GM12878 (cell line): ENCODE measurements at regions not wholly inside any gene's neighbourhood (a gene's known extent, or its start where the extent isn't known, plus 50 kb on each side); places are given as distances from the start of the nearest gene placed in this dataset.

Source experiments
- ATAC-seq: fragments of 200-7000 bp; cut with Tn5 transposase; 3 replicates; pipeline ENCODE4 v1.9.1; 2020; ENCODE audit warnings: mild to moderate bottlenecking, moderate library complexity
- BruUV-seq: library from RNA; stranded (reverse); fragments of 400-500 nt; replicated peaks from 2 replicates; lab custom pipeline; 2021; lab: Mats Ljungman, UMichigan
- CTCF ChIA-PET: fragments of 300-600 bp; sonication (Branson Sonifier 250); formaldehyde crosslinking; extraction: SDS; loops from one replicate; lab custom pipeline; 2021; ENCODE audit warnings: inconsistent platforms; lab: Yijun Ruan, JAX
- POLR2A ChIA-PET: fragments of 350-600 bp; formaldehyde crosslinking; extraction: SDS; loops from one replicate; lab custom pipeline; 2021; ENCODE audit warnings: inconsistent platforms; lab: Charles Lee
- RAD21 ChIA-PET: fragments of 300-600 bp; sonication (Branson Sonifier 250); formaldehyde crosslinking; loops from one replicate; lab custom pipeline; 2023; ENCODE audit warnings: antibody characterized with exemption; ENCODE audit not compliant: unreplicated experiment; lab: Charles Lee
- SMC1A ChIA-PET: fragments of 300-600 bp; sonication (Branson Sonifier 250); formaldehyde crosslinking; loops from one replicate; lab custom pipeline; 2023; ENCODE audit not compliant: unreplicated experiment, uncharacterized antibody; lab: Charles Lee
- DNase-seq: peaks from one replicate; pipeline ENCODE4 v3.0.0-alpha.2; 2011; ENCODE audit warnings: low read depth, low spot score
- FAIRE-seq: peaks from 3 replicates; lab custom pipeline; 2011; peaks lifted over from hg19 to GRCh38; lab: Jason Lieb, UNC
- H2AFZ ChIP-seq: 2 replicates; pipeline ENCODE4 v1.6.0; 2011; ENCODE audit warnings: low read depth, low read length, control low read depth; ENCODE audit not compliant: control insufficient read depth
- H3K27ac ChIP-seq: 2 replicates; pipeline ENCODE4 v1.5.1; 2011; ENCODE audit warnings: control low read depth; ENCODE audit not compliant: control insufficient read depth, insufficient read depth
- H3K27me3 ChIP-seq, 2 experiments: replicated peaks in 1 of 2; 2 replicates each; pipeline versions ENCODE4 v1.6.0 to v1.6.1; 2011; ENCODE audit warnings: low read length in 1 of 2; ENCODE audit not compliant: control insufficient read depth in 2 of 2, insufficient read depth in 2 of 2
- H3K36me3 ChIP-seq, 2 experiments: 2 replicates each; pipeline ENCODE4 v1.5.1; 2011; ENCODE audit warnings: low read length in 1 of 2; ENCODE audit not compliant: control insufficient read depth in 2 of 2, insufficient read depth in 2 of 2
- H3K4me1 ChIP-seq: 2 replicates; pipeline ENCODE4 v1.6.1; 2011; ENCODE audit warnings: mild to moderate bottlenecking, low read length, moderate library complexity, mixed read lengths; ENCODE audit not compliant: control insufficient read depth, insufficient read depth
- H3K4me2 ChIP-seq: 2 replicates; pipeline ENCODE4 v1.6.0; 2011; ENCODE audit warnings: control low read depth; ENCODE audit not compliant: control insufficient read depth, insufficient read depth
- H3K4me3 ChIP-seq: fragments of 200-600 bp; sonication (generic); 2 replicates; pipeline ENCODE4 v1.5.1; 2016
- H3K79me2 ChIP-seq: 2 replicates; pipeline ENCODE4 v1.6.0; 2011; ENCODE audit warnings: low read length; ENCODE audit not compliant: control insufficient read depth, insufficient read depth
- H3K9ac ChIP-seq: 2 replicates; pipeline ENCODE4 v1.8.0; 2011; ENCODE audit warnings: low read length, control low read depth, mixed read lengths; ENCODE audit not compliant: control insufficient read depth, insufficient read depth
- H3K9me3 ChIP-seq: replicated peaks from 3 replicates; pipeline ENCODE4 v1.5.1; 2011; ENCODE audit warnings: mild to moderate bottlenecking, low read length; ENCODE audit not compliant: control insufficient read depth, insufficient read depth
- H4K20me1 ChIP-seq: 2 replicates; pipeline ENCODE4 v1.6.0; 2011; ENCODE audit not compliant: control insufficient read depth, insufficient read depth
- CHD2 ChIP-seq: IDR thresholded peaks from 2 replicates; pipeline ENCODE4 v1.6.1; 2011; ENCODE audit warnings: low read depth, low read length, improper control_type of control experiment, borderline replicate concordance
- E2F8 ChIP-seq: fragments of 450-650 bp; IDR thresholded peaks from 2 replicates; pipeline ENCODE4 v1.6.1; 2018; ENCODE audit warnings: mild to moderate bottlenecking, low read depth, moderate library complexity; ENCODE audit not compliant: partially characterized antibody
- FOS ChIP-seq: IDR thresholded peaks from 3 replicates; pipeline ENCODE4 v1.6.1; 2011; ENCODE audit warnings: borderline replicate concordance; ENCODE audit not compliant: insufficient read length; ENCODE audit errors: extremely low read depth
- IRF5 ChIP-seq: fragments of 450-650 bp; IDR thresholded peaks from 2 replicates; pipeline ENCODE4 v1.6.1; 2017; ENCODE audit warnings: borderline replicate concordance
- KDM1A ChIP-seq: fragments of 200-600 bp; sonication (generic); IDR thresholded peaks from 2 replicates; pipeline ENCODE4 v1.6.1; 2016; ENCODE audit warnings: borderline replicate concordance
- MYB ChIP-seq: fragments of 150-350 bp; IDR thresholded peaks from 2 replicates; pipeline ENCODE4 v1.6.1; 2014; ENCODE audit warnings: mild to moderate bottlenecking, low read depth, low read length, borderline replicate concordance
- NR2F1 ChIP-seq: fragments of 450-650 bp; conservative IDR thresholded peaks from 2 replicates; pipeline ENCODE4 v1.6.1; 2017; ENCODE audit warnings: mild to moderate bottlenecking
- PAX8 ChIP-seq: fragments of 450-650 bp; IDR thresholded peaks from 2 replicates; pipeline ENCODE4 v1.6.1; 2017; ENCODE audit warnings: mild to moderate bottlenecking, moderate library complexity
- REST ChIP-seq: IDR thresholded peaks from 2 replicates; pipeline ENCODE4 v1.6.1; 2012; ENCODE audit warnings: mild to moderate bottlenecking, low read depth, low read length
- SKIL ChIP-seq: fragments of 450-650 bp; IDR thresholded peaks from 2 replicates; pipeline ENCODE4 v1.6.1; 2017; ENCODE audit warnings: mild to moderate bottlenecking, low read depth, inconsistent platforms; ENCODE audit not compliant: poor library complexity, severe bottlenecking
- TBL1XR1 ChIP-seq: IDR thresholded peaks from 2 replicates; pipeline ENCODE4 v1.6.1; 2012; ENCODE audit warnings: low read depth, low read length, improper control_type of control experiment
- ZBED1 ChIP-seq: IDR thresholded peaks from 2 replicates; pipeline ENCODE4 v1.6.1; 2016; ENCODE audit warnings: borderline replicate concordance
- WGBS: methylation state at CpG from one replicate; pipeline ENCODE4 v1.1.6; 2016; ENCODE audit warnings: low lambda C conversion rate; ENCODE audit not compliant: insufficient replicate concordance, insufficient coverage; ENCODE audit errors: missing lambda C conversion rate; 5-methylcytosine and 5-hydroxymethylcytosine counted together
- in situ Hi-C: fragments of 300-500 bp; cut with MboI; formaldehyde crosslinking; loops from 9 replicates; pipeline ENCODE4 v1.14.3; 2018; ENCODE audit warnings: mixed read lengths
- intact Hi-C: fragments of 100-400 bp; cut with micrococcal nuclease; formaldehyde crosslinking; loops from one replicate; pipeline ENCODE4 v1.14.2; 2022; ENCODE audit not compliant: unreplicated experiment

- Histone ChIP-seq H3K27me3 (no peaks in the 10 kb centered on the region), H3K36me3 (no peaks in the 10 kb centered on the region), H3K4me2 (no peak overlapping the region; the same call in 1 of the 2 replicates), H2AFZ (no peak overlapping the region), H3K4me1 (peaks cover 27% of the 10 kb centered on the region), H3K9ac (no peak overlapping the region), H3K9me3 (no peaks in the 10 kb centered on the region; the same call in 2 of the 3 replicates), H3K79me2 (peaks cover 4% of the 10 kb centered on the region), H4K20me1 (no peaks in the 10 kb centered on the region), H3K27ac (no peak overlapping the region), H3K4me3 (no peak overlapping the region)
- DNase-seq: no peak
- ChIA-PET RAD21 (interaction anchor here (1.0 to 1.7 kb wide), 2 partner anchors 35 to 75 kb away, joined by 3 read pairs; no protein-coding TSS in a partner anchor), POLR2A (interaction anchor here (0.9 to 1.5 kb wide), 2 partner anchors 20 to 21 kb away, joined by 3 to 5 read pairs; no protein-coding TSS in a partner anchor), CTCF (interaction anchor here (1.1 to 1.5 kb wide), 2 partner anchors 16 to 55 kb away, joined by 3 to 4 read pairs; no protein-coding TSS in a partner anchor), SMC1A (interaction anchor here (0.8 to 2.7 kb wide), 9 partner anchors 10 to 112 kb away, joined by 3 to 17 read pairs (median 4); no protein-coding TSS in a partner anchor)
- no peak for ATAC-seq
- BruUV-seq: no TSS peak
- 75% methylated on average over 3 of the region's 3 CpGs for WGBS
- FAIRE-seq: no peak
- intact Hi-C loops: no loop called here
- in situ Hi-C loops: no loop called here
- no peak for TF ChIP-seq E2F8
- no peak for TF ChIP-seq KDM1A
- no peak for TF ChIP-seq REST
- no peak for TF ChIP-seq CHD2
- no peak for TF ChIP-seq FOS
- no peak for TF ChIP-seq PAX8
- no peak for TF ChIP-seq IRF5
- no peak for TF ChIP-seq MYB
- TF ChIP-seq SKIL: no peak
- TF ChIP-seq NR2F1: no peak
- no peak for TF ChIP-seq ZBED1
- TF ChIP-seq TBL1XR1: no peak
Measured at GRCh38 chr20:47432834-47433210, 68.9 kb upstream of the NCOA3 start.
